Neural cell (in vitro differentiated cells): ENCODE measurements at regions not wholly inside any gene's neighbourhood (a gene's known extent, or its start where the extent isn't known, plus 50 kb on each side); places are given as distances from the start of the nearest gene placed in this dataset.

Experiments used
- H2AFZ ChIP-seq: fragments of 200-600, 300-800 bp; sonication (generic), shearing (Covaris generic); 2 replicates; pipeline ENCODE4 v1.6.0; 2014; ENCODE audit warnings: low read depth, mild to moderate bottlenecking, antibody characterized with exemption, low read length, moderate library complexity
- H3F3A ChIP-seq: fragments of 200-600 bp; shearing (Covaris generic); 2 replicates; pipeline ENCODE4 v1.6.1; 2016; ENCODE audit warnings: mild to moderate bottlenecking, moderate library complexity, mixed read lengths, antibody characterized with exemption, low read length; ENCODE audit not compliant: insufficient read depth, poor library complexity, severe bottlenecking
- H3K27ac ChIP-seq: fragments of 200-600, 300-800 bp; sonication (generic), shearing (Covaris generic); 2 replicates; pipeline ENCODE4 v1.5.1; 2014; ENCODE audit warnings: mild to moderate bottlenecking, low read length, moderate library complexity
- H3K27me3 ChIP-seq: fragments of 300-800, 200-600 bp; sonication (generic), shearing (Covaris generic); 2 replicates; pipeline ENCODE4 v1.6.0; 2014; ENCODE audit warnings: mild to moderate bottlenecking, low read depth, low read length, moderate library complexity; ENCODE audit not compliant: insufficient read depth
- H3K36me3 ChIP-seq: fragments of 300-800, 200-600 bp; sonication (generic), shearing (Covaris generic); 2 replicates; pipeline ENCODE4 v1.5.1; 2014; ENCODE audit warnings: mild to moderate bottlenecking, antibody characterized with exemption, low read length, moderate library complexity; ENCODE audit not compliant: insufficient read depth
- H3K4me2 ChIP-seq: fragments of 300-800, 200-600 bp; sonication (generic), shearing (Covaris generic); 2 replicates; pipeline ENCODE4 v1.6.0; 2014; ENCODE audit warnings: mild to moderate bottlenecking, low read length
- H3K4me3 ChIP-seq: fragments of 300-800, 200-600 bp; sonication (generic), shearing (Covaris generic); 2 replicates; pipeline ENCODE4 v1.5.1; 2014; ENCODE audit warnings: mild to moderate bottlenecking, low read length, moderate library complexity
- H3K79me2 ChIP-seq: fragments of 200-600 bp; shearing (Covaris generic); replicated peaks from 2 replicates; pipeline ENCODE4 v1.6.0; 2014; ENCODE audit warnings: mild to moderate bottlenecking, low read length, moderate library complexity; ENCODE audit not compliant: insufficient read depth
- H3K9ac ChIP-seq: fragments of 300-800, 200-600 bp; sonication (generic), shearing (Covaris generic); 2 replicates; pipeline ENCODE4 v1.6.1; 2016; ENCODE audit warnings: mild to moderate bottlenecking, low read length, mixed read lengths
- H3K9me2 ChIP-seq: fragments of 200-600 bp; shearing (Covaris generic); 2 replicates; pipeline ENCODE4 v1.6.1; 2016; ENCODE audit warnings: mild to moderate bottlenecking, low read length, mixed read lengths; ENCODE audit not compliant: insufficient read depth
- H3K9me3 ChIP-seq: fragments of 200-600, 300-800 bp; sonication (generic), shearing (Covaris generic); 2 replicates; pipeline ENCODE4 v1.6.1; 2016; ENCODE audit warnings: mild to moderate bottlenecking, mixed run types, low read length, moderate library complexity, mixed read lengths
- H4K20me1 ChIP-seq: fragments of 200-600 bp; shearing (Covaris generic); 2 replicates; pipeline ENCODE4 v1.6.1; 2016; ENCODE audit warnings: mild to moderate bottlenecking, mixed run types; ENCODE audit not compliant: insufficient read depth
- CTCF ChIP-seq: fragments of 450-650 bp; IDR thresholded peaks from 2 replicates; pipeline ENCODE4 v1.5.1; 2014; ENCODE audit warnings: antibody characterized with exemption, mild to moderate bottlenecking, moderate library complexity; ENCODE audit not compliant: poor library complexity, severe bottlenecking
- EP300 ChIP-seq: fragments of 450-650 bp; conservative IDR thresholded peaks from 2 replicates; pipeline ENCODE4 v1.6.1; 2014; ENCODE audit warnings: antibody characterized with exemption, mild to moderate bottlenecking, moderate library complexity; ENCODE audit not compliant: poor library complexity, severe bottlenecking
- EZH2 ChIP-seq: fragments of 200-600, 300-800 bp; shearing (Covaris generic), sonication (generic); IDR thresholded peaks from 2 replicates; pipeline ENCODE4 v1.6.1; 2014; ENCODE audit warnings: antibody characterized with exemption, low read length, borderline replicate concordance, mild to moderate bottlenecking; ENCODE audit not compliant: insufficient read depth, poor library complexity, severe bottlenecking
- MXI1 ChIP-seq: fragments of 450-650 bp; conservative IDR thresholded peaks from 2 replicates; pipeline ENCODE4 v1.6.1; 2014; ENCODE audit warnings: antibody characterized with exemption, mild to moderate bottlenecking; ENCODE audit not compliant: poor library complexity, severe bottlenecking
- POLR2AphosphoS5 ChIP-seq: IDR thresholded peaks from 2 replicates; pipeline ENCODE4 v1.6.1; 2012
- RAD21 ChIP-seq: fragments of 450-650 bp; conservative IDR thresholded peaks from 2 replicates; pipeline ENCODE4 v1.6.1; 2014; ENCODE audit warnings: antibody characterized with exemption, mild to moderate bottlenecking, moderate library complexity
- SMC3 ChIP-seq: fragments of 450-650 bp; conservative IDR thresholded peaks from 2 replicates; pipeline ENCODE4 v1.6.1; 2014; ENCODE audit warnings: antibody characterized with exemption, mild to moderate bottlenecking, moderate library complexity; ENCODE audit not compliant: poor library complexity
- TAF1 ChIP-seq: IDR thresholded peaks from 2 replicates; pipeline ENCODE4 v1.6.1; 2012; ENCODE audit warnings: low read depth
- TF ChIP-seq, protein P1 (sequence below): IDR thresholded peaks from 2 replicates; pipeline ENCODE4 v1.6.1; 2012; ENCODE audit warnings: borderline replicate concordance

DNA sequence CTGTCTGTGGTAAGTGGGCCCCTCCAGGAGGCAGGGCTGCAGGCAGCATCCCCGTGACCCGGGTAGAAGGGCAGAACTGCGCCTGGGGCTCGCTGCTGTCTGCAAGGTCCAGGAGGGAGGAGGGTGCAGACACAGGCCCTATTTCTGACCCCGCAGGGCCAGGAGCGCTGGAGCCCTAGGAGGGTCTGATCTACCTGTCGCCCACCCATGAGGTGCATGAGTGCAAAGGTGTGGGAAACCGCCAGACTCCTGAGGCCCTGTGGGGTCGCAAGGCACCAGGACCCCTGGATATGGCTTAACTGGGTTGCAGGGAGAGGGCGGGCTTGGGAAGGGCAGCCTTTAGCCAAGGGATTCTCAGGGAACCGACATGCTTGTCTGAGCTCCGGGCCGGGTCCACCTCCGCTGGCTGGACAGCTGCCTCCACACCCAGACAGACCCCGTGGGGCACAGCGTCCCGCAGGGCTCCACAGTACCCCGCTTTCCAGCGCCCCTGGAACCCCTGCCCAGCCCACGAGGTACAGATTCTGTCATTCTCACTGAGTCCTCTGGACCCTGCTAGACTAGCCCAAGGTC is 72.9 kb upstream of the TSPAN11 start:
- no peak overlapping the region for H3K9ac ChIP-seq
- no peaks in the 10 kb centered on the region for H3K79me2 ChIP-seq
- H3K9me2 ChIP-seq, result no peaks in the 10 kb centered on the region
- H3K27me3 ChIP-seq, result no peaks in the 10 kb centered on the region
- H3K9me3 ChIP-seq, result no peaks in the 10 kb centered on the region
- H3K4me2 ChIP-seq, result no peak overlapping the region
- no peaks in the 10 kb centered on the region for H4K20me1 ChIP-seq
- TF ChIP-seq RAD21 (no peak), EZH2 (no peak), EP300 (no peak), POLR2AphosphoS5 (no peak), TAF1 (no peak), MXI1 (no peak), SMC3 (no peak), CTCF (no peak)
- TF ChIP-seq, protein P1, sequence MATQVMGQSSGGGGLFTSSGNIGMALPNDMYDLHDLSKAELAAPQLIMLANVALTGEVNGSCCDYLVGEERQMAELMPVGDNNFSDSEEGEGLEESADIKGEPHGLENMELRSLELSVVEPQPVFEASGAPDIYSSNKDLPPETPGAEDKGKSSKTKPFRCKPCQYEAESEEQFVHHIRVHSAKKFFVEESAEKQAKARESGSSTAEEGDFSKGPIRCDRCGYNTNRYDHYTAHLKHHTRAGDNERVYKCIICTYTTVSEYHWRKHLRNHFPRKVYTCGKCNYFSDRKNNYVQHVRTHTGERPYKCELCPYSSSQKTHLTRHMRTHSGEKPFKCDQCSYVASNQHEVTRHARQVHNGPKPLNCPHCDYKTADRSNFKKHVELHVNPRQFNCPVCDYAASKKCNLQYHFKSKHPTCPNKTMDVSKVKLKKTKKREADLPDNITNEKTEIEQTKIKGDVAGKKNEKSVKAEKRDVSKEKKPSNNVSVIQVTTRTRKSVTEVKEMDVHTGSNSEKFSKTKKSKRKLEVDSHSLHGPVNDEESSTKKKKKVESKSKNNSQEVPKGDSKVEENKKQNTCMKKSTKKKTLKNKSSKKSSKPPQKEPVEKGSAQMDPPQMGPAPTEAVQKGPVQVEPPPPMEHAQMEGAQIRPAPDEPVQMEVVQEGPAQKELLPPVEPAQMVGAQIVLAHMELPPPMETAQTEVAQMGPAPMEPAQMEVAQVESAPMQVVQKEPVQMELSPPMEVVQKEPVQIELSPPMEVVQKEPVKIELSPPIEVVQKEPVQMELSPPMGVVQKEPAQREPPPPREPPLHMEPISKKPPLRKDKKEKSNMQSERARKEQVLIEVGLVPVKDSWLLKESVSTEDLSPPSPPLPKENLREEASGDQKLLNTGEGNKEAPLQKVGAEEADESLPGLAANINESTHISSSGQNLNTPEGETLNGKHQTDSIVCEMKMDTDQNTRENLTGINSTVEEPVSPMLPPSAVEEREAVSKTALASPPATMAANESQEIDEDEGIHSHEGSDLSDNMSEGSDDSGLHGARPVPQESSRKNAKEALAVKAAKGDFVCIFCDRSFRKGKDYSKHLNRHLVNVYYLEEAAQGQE, result no peak
- H2AFZ ChIP-seq, result no peak overlapping the region
- H3K4me3 ChIP-seq, result no peak overlapping the region
- H3F3A ChIP-seq, result no peaks in the 10 kb centered on the region
- no peaks in the 10 kb centered on the region for H3K36me3 ChIP-seq
- H3K27ac ChIP-seq, result no peak overlapping the region

DNA sequence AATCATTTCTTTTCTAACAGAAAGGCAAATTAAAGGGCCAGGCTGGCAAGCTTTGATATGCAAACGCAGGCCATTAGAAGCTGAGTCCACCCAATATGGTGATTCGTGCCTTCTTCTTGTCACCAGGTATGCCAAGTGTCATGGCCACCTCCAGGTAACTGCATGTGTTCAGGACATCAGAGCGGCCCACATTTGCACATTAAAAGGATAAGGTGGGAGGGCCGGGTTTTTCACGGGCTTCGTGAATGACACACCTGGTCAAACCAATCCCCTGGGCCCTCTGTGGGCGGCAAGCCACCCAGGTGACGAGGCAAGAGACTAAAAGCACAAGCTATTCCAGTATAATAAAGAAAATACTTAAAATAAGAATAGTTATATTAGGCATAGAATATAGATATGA is 75.9 kb upstream of the TSPAN11 start:
- no peak overlapping the region for H3K9ac ChIP-seq
- no peak overlapping the region for H2AFZ ChIP-seq
- no peaks in the 10 kb centered on the region for H3F3A ChIP-seq
- H4K20me1 ChIP-seq, result no peaks in the 10 kb centered on the region
- no peaks in the 10 kb centered on the region for H3K9me2 ChIP-seq
- H3K36me3 ChIP-seq, result no peaks in the 10 kb centered on the region
- H3K27ac ChIP-seq, result no peak overlapping the region
- TF ChIP-seq EZH2 (no peak), CTCF (no peak), MXI1 (no peak), EP300 (no peak)
- H3K4me2 ChIP-seq, result no peak overlapping the region
- no peaks in the 10 kb centered on the region for H3K27me3 ChIP-seq
- no peak overlapping the region for H3K4me3 ChIP-seq
- no peaks in the 10 kb centered on the region for H3K9me3 ChIP-seq
- H3K79me2 ChIP-seq, result no peaks in the 10 kb centered on the region
